Epithelial cell of proximal tubule (primary cell): ENCODE measurements at regions not wholly inside any gene's neighbourhood (a gene's known extent, or its start where the extent isn't known, plus 50 kb on each side); places are given as distances from the start of the nearest gene placed in this dataset.

Experiments
- DNase-seq: peaks from one replicate; pipeline ENCODE4 v3.0.0-alpha.2; 2011; ENCODE audit warnings: low read depth
- H3K4me3 ChIP-seq: 2 replicates; pipeline ENCODE4 v1.5.1; 2011; ENCODE audit warnings: low read depth, mild to moderate bottlenecking, low read length
- CTCF ChIP-seq: conservative IDR thresholded peaks from 2 replicates; pipeline ENCODE4 v1.5.1; 2012; ENCODE audit warnings: low read depth, mild to moderate bottlenecking, low read length

GRCh38 chr3:178420033-178420432, 116.2 kb upstream of the KCNMB2 start:
- no peak overlapping the region for H3K4me3 ChIP-seq
- no peak for DNase-seq
- TF ChIP-seq CTCF, result no peak

- no peak for TF ChIP-seq CTCF
- H3K4me3 ChIP-seq, result no peak overlapping the region
- DNase-seq, result no peak
Observed at GRCh38 chr3:178421069-178421468, 115.2 kb upstream of the KCNMB2 start.

GRCh38 chr3:178422406-178422805, 113.8 kb upstream of the KCNMB2 start:
- no peak for DNase-seq
- peak; percentile 32 for TF ChIP-seq CTCF
- no peak overlapping the region for H3K4me3 ChIP-seq

- no peak overlapping the region for H3K4me3 ChIP-seq
- TF ChIP-seq CTCF, result no peak
Observed at GRCh38 chr3:178428037-178428436, 108.2 kb upstream of the KCNMB2 start.

GRCh38 chr3:178434206-178434805, 101.9 kb upstream of the KCNMB2 start:
- peak; percentile 54 for TF ChIP-seq CTCF
- H3K4me3 ChIP-seq, result no peak overlapping the region
- no peak for DNase-seq

More at GRCh38 chr3:178428037-178428436, 108.2 kb upstream of the KCNMB2 start:
- DNase-seq, result no peak

- DNase-seq, result no peak
- no peak overlapping the region for H3K4me3 ChIP-seq
- no peak for TF ChIP-seq CTCF
Observed at GRCh38 chr3:178435575-178435974, 100.7 kb upstream of the KCNMB2 start.

- DNase-seq, result no peak
- peak; percentile 62 for TF ChIP-seq CTCF
- no peak overlapping the region for H3K4me3 ChIP-seq
Observed at GRCh38 chr3:178436773-178437172, 99.5 kb upstream of the KCNMB2 start.
